ENCODE measurements at regions not wholly inside any gene's neighbourhood (a gene's known extent, or its start where the extent isn't known, plus 50 kb on each side); places are given as distances from the start of the nearest gene placed in this dataset.

- no peak for DNase-seq (ENCODE audit: low read depth)
Measured at GRCh38 chr1:72535470-72535869, 253.1 kb upstream of the NEGR1 start.

- DNase-seq (ENCODE audit: low read depth): no peak
Measured at GRCh38 chr1:72530646-72531045, 248.3 kb upstream of the NEGR1 start.

- DNase-seq (ENCODE audit: low read depth): no peak
Measured at GRCh38 chr1:72526926-72527325, 244.6 kb upstream of the NEGR1 start.

DNA sequence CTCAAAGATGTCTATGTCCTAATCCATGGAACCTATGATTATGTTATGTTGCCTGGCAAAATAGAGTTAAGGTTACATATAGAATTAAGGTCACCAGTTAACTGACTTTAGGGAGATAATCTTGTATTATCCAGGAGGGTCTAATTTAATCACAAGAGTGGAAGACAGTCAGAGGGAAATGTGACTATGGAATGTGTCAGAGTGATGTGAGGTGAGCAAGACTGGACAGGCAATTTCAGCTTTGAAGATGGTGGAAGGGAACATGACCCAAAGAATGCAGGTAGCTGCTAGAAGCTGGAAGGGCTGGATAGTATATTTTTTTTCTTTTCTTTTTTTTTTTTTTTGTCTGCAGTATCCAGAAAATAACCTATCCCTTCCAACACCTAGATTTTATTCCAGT lies 241.7 kb upstream of the NEGR1 start:
- no peak for DNase-seq (ENCODE audit: low read depth)

DNA sequence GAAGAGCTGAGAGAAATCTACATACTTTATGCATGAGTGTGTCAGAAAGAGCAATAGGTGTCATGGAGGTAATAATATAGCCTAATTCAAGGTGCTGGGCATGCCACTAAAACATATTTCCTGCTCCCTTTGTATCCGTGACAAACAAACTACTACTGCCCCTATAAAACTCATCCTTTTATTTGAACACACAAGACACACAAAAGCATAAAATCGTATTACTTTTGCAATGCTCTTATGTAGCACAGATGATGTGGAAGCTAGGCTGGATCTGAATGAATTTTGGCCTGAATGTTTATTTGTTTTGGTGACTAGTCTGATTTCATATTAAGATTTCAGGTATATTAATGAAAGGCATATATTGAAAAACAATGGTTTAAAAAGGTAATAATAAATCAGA lies 239.3 kb upstream of the NEGR1 start:
- DNase-seq (ENCODE audit: low read depth): no peak

DNA sequence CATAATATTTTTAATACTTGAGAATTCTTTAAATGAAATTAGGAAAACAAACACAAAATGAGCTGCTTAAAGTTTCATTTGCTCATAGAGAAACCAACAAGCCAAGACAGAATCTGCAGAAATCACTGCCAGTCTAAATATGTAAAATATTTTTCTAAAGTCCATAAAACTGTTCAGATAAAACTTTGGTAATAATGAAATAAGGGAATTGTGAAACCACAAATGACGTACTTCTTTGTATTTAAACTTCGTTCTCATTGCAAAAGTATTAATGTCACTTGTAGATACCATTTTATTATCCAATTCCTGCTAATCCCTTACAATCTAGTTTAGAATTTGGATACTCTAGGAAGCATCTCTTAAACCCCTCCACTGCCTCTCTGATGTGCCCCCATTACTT lies 234.5 kb upstream of the NEGR1 start:
- DNase-seq (ENCODE audit: low read depth): no peak

- DNase-seq (ENCODE audit: low read depth): no peak
Measured at GRCh38 chr1:72516264-72516663, 233.9 kb upstream of the NEGR1 start.

- no peak for DNase-seq (ENCODE audit: low read depth)
Measured at GRCh38 chr1:72498371-72498770, 216.0 kb upstream of the NEGR1 start.

DNA sequence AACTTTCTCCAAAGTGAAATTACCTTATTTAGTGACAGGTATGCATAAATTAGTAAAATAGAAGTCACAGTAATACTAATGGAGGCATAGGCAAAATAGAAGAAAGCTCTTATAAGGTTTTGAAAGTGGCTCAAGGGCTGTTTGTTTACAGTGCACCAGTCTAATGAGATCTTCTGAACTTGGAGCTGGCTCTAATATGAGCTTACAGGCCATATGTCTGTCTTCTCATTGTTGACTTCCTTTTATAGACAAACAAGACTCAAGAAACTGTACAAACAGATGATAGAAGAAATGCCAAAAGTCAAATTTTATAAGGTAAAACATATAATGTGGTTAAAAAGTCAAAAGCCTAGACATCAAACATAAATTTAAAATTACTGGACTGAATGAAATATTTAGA lies 207.5 kb upstream of the NEGR1 start:
- DNase-seq (ENCODE audit: low read depth): no peak

GRCh38 chr1:72485801-72486200 lies 203.5 kb upstream of the NEGR1 start:
- DNase-seq (ENCODE audit: low read depth): no peak

DNA sequence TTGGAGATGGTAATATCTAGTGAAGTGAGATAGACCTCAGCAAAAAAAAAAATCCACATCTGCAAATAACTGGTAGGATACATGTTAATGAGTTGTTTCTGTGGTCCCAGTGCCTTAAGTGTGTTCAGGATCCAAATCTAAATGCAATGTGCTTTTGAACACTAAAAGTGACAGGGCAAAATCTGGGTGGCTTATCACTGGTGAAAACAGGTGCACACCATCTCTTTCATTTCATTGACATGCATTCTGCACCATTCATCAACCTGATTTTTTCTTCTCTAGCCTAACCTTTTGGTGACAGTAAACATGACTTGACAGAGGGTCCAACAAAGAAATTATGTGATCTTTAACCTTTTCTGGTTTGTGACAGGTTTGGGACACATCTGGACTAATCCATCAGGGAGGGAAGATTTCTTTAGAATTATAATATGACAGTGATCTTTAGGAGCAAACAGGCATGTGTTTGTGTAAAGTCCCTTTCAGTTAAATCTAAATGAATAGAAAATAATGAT lies 201.6 kb upstream of the NEGR1 start:
- DNase-seq (ENCODE audit: low read depth): no peak

GRCh38 chr1:72482736-72483413 lies 200.5 kb upstream of the NEGR1 start:
- no peak for DNase-seq (ENCODE audit: low read depth)

GRCh38 chr1:72481420-72481970 lies 199.2 kb upstream of the NEGR1 start:
- DNase-seq (ENCODE audit: low read depth): no peak

DNA sequence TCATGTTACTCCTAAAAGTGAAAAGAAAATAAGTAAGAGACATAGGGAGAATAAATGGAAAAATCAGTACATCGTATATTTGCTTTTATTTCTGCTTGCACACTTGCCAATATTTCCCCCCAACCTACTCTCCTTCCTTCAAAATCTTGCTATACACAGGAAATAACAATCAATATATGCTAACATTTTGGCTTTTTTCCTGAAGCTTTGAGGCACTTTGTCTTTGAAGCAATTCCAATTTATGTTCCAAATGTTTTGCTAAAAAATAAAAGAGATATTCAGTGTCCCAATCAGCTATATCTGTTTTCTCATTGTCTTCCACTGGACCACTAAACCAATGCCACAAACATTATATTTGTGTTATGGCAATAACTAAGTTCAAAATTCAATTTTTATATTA lies 184.0 kb upstream of the NEGR1 start:
- DNase-seq (ENCODE audit: low read depth): no peak

- no peak for DNase-seq (ENCODE audit: low read depth)
Measured at GRCh38 chr1:72462186-72462905, 180.0 kb upstream of the NEGR1 start.

DNA sequence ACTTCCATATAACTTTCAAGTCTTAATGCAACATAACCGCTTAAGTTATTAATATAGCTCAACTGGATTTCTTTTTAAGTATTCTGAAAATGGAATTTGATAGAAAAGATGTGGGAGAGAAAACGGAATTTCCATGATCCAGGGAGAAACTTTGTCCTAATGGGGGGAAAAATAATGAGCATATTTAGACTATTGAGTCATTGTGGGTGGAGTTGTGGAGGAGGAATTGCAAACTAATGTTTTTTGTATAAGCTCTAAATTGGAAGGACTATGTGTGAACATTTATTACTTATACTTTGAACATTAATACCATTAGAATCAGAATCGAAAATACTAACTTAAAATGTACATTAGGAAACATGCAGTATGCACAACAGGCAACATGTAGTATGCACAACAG lies 159.9 kb upstream of the NEGR1 start:
- no peak for DNase-seq (ENCODE audit: low read depth)

- DNase-seq (ENCODE audit: low read depth): no peak
Measured at GRCh38 chr1:72439036-72439435, 156.7 kb upstream of the NEGR1 start.

DNA sequence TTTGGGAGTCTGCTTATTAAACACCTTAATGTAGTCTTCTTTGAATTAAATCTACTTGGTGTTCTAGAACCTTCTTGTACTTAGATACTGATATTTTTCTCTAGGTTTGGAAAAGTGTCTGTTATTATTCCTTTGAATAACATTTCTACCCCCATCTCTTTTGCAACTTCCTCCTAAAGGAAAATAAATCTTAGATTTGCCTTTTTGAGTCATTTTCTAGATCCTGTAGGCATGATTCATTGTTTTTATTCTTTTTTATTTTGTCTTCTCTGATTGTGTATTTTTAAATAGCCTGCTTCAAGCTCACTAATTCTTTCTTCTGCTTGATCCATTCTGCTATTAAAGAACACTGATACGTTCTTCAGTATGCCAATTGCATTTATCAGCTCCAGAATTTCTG lies 155.9 kb upstream of the NEGR1 start:
- no peak for DNase-seq (ENCODE audit: low read depth)

DNA sequence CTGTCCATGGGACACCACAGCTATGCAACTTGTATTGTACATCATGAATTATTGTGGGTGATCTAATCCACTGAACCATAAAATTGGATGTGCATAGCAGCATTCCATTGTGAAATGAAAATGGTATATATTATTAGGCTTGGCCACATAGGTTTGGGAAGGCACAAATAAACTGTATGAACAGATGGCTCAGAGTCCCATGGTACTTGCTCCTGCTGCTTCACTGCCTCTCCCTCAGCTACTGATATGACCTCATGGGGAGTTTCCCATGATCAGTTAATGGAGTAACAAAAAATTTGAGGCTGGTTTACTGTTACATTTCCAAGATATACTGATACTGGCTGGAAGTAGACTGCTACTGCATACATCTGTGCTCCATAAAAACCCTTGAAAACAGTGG lies 152.7 kb upstream of the NEGR1 start:
- DNase-seq (ENCODE audit: low read depth): no peak

GRCh38 chr1:72434070-72434469 lies 151.7 kb upstream of the NEGR1 start:
- DNase-seq (ENCODE audit: low read depth): no peak

GRCh38 chr1:72433591-72433990 lies 151.3 kb upstream of the NEGR1 start:
- no peak for DNase-seq (ENCODE audit: low read depth)

DNA sequence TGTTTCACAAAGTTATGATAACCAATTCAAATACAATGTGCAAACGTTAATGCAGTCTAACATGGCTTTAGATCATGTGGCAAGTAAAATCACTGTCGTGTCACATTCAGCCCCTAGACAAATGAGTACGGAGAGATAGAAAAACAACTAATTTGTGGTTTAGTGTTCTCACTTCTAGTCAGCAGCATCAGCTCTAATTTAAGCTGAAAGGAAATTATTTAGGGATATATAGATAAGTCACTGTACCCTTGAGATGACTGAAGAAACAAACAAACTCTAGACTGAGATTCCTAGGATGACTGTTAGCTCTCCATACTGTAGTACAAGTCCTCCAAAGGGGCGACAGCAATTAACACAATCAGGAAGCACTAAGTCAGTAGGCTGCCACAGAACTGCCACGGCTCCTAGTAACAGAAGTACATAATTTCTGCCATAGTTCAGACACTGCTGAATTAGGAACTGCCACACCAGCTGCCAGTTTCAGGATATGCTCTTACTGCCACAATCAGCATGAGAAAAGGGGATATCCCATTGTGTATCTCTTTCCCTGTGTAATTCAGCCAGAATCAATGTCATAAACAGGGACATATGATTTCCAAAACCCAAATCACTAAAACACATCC lies 150.4 kb upstream of the NEGR1 start:
- DNase-seq (ENCODE audit: low read depth): no peak

DNA sequence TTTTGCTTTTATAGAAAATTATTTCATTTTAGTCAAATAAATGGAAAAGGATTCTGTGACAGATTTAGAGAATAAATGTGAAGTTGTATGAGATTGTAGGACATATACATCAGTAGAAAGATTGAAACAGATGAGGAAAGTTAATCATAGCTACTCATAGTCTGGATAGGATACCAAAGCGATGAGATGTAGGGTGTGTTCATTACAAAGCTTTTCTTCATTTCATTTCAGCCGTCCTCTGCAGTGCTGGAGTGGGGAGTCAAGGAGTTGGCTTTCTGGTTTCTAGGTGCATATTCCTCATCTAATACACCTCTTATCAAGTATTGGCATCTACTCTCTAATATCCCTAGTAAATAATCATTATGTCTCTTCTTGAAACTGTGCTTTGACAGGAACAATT lies 149.5 kb upstream of the NEGR1 start:
- DNase-seq (ENCODE audit: low read depth): no peak
